Skin epidermis (tissue), 12 donors: ENCODE measurements at regions not wholly inside any gene's neighbourhood (a gene's known extent, or its start where the extent isn't known, plus 50 kb on each side); places are given as distances from the start of the nearest gene placed in this dataset.

ENCODE experiments used
- H3K27ac ChIP-seq, 21 experiments: fragments of 200-600 bp; sonication (generic) in 11 of 21; one replicate each; pipeline ENCODE4 v1.5.0; 2020; ENCODE audit warnings: mild to moderate bottlenecking in 3 of 21, inconsistent platforms in 2 of 21, moderate library complexity in 2 of 21
- H3K4me3 ChIP-seq, 7 experiments: fragments of 200-600 bp; sonication (generic) in 2 of 7; one replicate each; pipeline ENCODE4 v1.5.0; 2020; ENCODE audit warnings: inconsistent platforms in 2 of 7, mild to moderate bottlenecking in 2 of 7, moderate library complexity in 1 of 7

DNA sequence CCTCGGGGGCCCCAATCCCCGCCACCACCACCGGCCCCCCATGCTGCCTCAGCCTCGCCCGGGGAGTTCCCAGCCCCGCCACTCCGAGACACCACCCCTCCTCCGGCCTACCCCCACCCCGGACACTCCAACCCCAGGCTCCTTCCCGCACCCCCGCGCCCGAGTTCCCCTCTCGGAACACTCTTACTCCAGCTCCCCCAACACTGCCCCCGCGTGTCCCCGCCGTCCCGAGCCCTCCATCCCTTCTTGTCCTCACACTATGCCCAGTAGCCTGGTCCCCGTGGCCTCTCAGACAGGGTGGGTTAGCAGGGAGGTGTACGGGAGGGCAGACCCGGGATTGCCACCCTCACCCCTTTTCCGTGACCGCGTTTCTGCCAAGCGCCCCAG, 276.1 kb downstream of the BCOR start:
- Histone ChIP-seq H3K4me3 (peak overlapping the region; percentile 15 to 39 (median 25)), H3K27ac (no peak overlapping the region)

DNA sequence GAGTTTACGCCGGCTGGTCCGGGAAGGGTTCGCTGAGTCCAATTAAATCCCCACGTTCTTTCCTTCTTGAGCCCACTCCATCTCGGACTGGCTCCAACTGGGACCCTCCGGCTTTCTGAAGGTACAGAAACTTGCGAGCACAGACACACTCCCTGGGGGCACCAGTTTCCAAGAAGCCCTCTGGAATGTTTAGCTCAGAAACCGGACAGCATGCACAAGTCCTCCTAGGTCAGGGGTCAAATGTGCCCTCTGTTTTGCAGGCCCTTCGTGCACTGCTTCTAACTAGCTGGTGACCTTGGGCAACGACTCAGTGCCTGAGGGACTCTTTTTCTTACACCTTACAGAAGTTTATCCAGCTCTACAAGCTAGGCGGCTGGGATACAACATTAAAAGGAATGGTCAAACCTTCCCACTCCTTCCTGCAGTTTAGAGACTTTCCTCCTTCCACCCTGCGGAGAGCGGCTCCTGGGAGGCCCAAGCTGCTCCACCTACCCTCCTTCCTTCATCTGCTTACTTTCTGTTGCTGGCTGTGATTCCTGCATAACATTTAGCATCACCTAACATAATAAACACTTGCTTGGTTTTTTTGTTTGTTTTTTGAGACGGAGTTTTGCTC, 275.5 kb downstream of the BCOR start:
- Histone ChIP-seq H3K4me3 (no peak overlapping the region), H3K27ac (no peak overlapping the region)

DNA sequence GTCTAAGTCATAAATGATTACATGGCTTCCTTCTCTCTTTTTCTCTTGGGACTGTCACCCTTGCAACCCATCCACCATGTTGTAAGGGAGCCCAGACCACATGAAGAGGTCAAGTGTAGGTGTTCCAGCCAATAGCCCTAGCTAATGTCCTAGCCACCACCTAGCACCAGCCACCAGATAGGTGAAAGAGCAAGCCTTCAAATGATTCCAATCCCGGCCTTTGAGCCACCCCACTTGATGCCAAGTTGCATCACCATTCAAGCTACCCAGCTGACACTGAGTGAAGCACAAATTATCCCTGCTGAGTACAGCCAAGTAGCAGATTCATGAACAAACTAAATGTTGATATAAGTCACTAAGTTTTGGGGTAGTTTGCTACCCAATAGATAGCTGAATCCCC, 274.3 kb downstream of the BCOR start:
- no peak overlapping the region for H3K4me3 ChIP-seq

DNA sequence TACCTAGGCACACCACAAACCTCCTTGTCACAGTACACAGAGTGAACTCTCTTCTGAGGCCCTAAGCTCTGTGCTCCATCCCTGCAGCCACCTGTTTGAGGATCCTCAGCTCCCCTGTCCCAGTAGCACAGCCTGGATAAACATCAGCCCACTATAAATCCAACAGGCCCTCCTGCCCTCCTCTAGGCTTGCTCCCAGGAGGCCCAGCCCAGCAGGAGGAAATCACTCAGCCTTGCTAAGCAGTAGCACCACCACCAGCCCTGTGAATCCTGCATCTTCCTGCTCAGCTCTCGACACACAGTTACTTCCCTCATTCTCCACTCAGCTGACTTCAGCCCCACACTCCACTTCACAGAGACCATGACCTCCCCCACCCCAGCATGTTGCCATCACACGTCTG, 273.9 kb downstream of the BCOR start:
- Histone ChIP-seq H3K27ac (no peak overlapping the region), H3K4me3 (no peak overlapping the region)

More for the DNA sequence above, 274.3 kb downstream of the BCOR start:
- H3K27ac ChIP-seq, result no peak overlapping the region

DNA sequence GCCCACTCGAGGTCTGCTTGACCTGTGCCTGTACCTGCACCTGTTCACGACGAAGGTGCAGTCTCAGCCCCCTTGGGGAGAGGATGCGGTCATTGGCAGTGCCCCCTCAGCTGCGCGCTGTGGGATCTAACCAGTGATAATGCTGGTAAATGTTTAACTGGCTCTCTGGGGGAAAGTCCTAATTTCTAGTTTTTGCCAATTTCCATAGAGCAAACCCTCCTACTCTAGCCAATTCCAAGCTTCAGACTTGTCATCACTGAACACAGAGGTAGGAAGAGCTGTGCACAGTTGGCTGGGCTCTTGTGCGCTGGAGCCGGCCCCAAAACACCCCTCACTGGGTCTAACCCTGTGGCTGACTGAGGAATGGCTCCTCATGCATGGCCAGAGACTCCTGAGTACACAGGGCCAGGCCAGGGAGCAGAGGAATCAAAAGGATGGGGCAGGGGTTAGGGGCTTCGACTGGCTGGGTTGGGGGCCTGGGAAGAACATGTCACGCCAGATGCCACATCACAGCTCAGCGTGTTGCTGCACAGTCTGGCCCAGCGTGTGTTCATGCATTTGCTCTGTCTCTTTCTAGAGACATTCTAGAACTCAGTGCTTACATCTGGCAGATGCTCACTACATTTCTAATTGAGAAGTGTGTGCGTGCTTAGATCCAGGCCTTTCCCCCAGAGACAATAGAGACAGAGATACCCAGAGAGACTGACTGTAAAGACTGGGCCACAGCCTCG, 270.8 kb downstream of the BCOR start:
- Histone ChIP-seq H3K4me3 (no peak overlapping the region), H3K27ac (no peak overlapping the region)

DNA sequence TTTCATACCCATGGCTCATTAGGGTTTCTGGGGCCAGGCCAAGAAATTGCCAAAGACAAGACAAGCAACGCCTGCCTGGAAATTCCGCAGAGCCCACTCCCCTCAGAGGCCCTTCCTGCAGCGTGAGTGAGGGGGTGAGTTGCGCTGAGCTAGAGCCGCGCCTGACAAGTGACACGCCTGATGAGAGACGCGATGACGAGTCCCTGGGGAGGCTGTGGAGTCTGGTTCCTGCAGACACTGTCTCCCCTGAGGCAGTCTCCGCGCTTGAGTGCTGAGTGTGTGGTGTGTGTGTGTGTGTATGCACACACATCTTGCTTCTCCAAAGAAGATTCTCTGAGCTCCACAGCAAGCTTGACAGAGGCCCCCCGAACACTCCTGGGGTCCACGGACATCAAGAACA, 269.8 kb downstream of the BCOR start:
- no peak overlapping the region for H3K27ac ChIP-seq
- no peak overlapping the region for H3K4me3 ChIP-seq

DNA sequence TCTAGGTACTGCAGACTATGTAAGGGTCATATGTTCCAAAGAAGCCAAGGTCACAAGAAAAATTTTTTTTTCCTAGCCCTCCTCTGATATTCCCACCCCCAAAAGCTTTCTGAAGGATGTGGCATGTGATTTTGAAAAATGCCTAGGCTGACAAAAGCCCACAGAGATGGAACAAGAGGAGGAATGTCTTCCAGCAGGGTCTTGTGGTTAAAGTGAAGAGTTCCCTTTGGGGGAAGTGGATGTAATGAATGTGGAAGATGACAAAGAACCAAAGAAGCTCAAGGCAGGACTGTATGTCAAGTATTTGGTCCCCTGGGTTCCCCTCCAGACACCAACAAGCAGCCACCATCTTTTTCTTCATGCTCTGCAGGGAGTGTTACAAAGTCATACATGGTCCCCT, 268.8 kb downstream of the BCOR start:
- H3K4me3 ChIP-seq, result no peak overlapping the region
- no peak overlapping the region for H3K27ac ChIP-seq

DNA sequence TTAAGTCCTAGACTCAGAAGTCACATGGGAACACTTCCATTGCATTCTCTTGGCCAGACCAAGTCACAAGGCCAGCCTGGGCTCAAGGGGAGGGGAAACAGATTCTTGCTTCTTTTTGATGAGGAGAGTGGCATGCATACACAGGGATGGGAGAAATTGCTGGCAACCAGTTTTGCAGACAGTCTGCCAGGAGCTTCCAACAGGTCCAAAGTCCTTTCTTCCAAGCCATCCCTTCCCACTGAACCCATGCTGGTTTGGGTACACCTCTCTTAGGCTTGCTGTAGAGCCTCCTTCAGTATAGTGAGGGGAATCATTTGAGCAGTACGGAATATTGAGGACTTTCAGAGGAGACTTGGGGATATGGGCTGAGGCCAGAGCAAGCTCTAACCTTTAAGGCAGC, 267.8 kb downstream of the BCOR start:
- no peak overlapping the region for H3K4me3 ChIP-seq
- H3K27ac ChIP-seq, result no peak overlapping the region

DNA sequence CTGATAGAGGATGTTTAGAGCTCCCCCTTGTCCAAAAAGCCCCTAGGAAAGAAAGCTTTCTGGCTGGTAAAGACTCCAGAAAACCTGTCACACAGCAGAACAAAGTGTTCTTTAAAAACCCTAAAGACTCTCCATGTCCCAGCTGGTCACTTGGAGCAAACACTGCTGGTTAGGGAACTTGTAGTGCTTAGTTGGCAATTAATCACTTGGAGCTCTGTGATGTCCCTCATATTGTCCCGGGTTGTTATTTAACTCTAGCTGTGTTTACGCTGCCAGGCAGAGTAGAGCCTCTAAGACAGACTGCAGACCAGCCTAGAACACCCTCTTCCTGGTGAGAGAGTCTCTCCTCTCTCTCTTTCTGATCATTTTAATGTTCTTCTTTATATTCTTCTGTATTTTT, 267.3 kb downstream of the BCOR start:
- no peak overlapping the region for H3K4me3 ChIP-seq
- no peak overlapping the region for H3K27ac ChIP-seq

DNA sequence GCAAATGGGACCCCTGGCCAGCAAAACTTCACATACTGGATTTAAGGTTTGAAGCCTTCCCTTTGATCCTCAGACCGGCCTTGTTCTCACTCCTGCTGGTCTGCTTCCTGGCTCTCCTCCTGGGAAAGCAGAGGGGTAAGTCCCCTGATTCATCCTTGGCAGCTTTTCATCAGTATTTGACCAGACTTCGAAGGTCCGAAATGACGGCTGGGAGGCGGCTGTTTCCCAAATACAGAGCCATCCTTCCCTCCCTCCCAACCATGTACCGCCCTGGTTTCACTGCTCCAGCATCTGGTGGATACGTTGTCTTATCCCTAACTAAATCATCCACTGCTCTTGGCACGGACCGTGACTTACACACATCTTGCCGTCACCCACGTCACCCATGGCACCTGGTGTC, 265.5 kb downstream of the BCOR start:
- Histone ChIP-seq H3K4me3 (no peak overlapping the region), H3K27ac (no peak overlapping the region)

DNA sequence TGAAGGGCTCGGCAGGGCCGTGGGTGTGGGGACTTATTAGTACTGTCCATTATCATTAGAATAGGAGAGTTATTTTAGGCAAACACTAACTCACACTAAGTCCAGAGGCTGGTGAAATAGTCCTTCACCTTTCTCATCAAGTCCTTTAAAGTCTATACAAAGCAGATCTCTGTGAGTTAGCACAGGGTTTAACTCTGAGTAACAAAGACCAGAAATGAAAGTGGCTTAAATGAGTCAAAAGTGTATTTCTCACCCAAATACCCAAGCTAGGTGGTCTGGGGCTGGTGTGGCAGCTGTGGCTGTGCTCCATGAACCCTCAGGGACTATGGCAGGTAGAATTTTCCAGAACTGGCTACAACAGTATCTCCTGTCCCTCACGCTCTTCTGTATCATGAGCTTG, 263.2 kb downstream of the BCOR start:
- H3K4me3 ChIP-seq, result no peak overlapping the region
- H3K27ac ChIP-seq, result no peak overlapping the region

DNA sequence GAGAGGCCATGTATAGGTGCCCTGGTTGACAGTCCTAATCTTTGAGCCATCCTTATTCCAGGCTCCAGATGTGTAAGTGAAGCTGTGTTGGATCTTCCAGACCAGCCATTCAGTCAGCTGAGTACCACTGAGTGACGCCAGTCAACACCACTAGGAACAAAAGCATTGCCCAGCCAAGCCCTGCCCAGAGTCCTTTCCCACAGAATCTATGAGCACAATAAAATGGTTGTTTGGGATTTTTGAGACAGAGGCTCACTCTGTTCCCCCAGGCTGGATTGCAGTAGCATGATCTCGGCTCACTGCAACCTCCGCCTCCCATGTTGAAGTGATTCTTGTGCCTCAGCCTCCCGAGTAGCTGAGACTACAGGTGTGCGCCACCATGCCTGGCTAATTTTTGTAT, 262.5 kb downstream of the BCOR start:
- Histone ChIP-seq H3K4me3 (no peak overlapping the region), H3K27ac (no peak overlapping the region)

DNA sequence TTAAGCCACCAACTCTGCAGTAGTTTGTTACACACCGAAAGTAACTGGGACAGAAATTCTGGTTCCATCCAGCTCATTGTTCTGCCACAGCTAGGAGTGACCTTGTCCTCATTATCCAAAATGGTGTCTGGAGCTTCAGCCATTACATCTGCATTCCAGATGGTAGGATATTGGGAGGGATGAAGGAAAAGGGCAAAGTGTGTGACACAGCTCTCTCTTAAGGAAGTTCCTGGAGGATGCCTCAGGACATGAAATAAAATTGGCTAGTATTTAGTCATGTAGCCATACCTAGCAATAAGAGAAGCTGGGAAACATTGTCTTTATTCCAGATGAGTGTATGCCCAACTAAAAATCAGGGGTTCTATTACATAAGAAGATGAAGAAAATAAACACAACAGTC, 262.0 kb downstream of the BCOR start:
- no peak overlapping the region for H3K27ac ChIP-seq

DNA sequence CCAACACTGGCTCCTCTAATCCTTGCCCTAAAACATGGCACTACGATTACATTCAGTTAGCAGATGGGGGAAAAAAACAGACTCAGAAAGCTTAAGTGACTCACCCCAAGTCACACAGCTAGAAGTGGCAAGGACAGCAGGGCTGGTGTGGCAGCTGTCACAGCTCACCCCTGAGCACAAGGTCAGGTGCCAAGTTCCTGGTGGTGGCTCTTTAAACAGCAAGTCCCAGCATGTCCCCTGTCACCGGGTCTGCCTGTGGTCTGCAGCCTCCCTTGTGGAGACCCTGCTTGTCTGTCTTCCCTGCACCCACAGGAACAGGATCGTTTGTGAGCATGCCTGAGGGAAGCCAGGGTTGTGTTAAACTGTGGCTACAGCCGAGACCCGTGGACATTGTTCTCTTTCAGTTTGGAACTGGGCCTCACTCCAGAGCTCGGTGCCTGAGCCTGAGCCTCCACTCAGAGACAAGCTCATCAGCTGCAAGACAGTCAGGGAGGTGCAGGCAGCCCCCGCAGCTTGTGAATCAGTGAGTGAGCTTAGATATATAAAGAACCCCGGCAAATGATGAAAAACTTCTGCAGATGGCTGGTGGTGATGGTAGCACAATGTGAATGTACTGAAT, 260.8 kb downstream of the BCOR start:
- no peak overlapping the region for H3K4me3 ChIP-seq
- no peak overlapping the region for H3K27ac ChIP-seq

More for the DNA sequence above, 262.0 kb downstream of the BCOR start:
- no peak overlapping the region for H3K4me3 ChIP-seq

DNA sequence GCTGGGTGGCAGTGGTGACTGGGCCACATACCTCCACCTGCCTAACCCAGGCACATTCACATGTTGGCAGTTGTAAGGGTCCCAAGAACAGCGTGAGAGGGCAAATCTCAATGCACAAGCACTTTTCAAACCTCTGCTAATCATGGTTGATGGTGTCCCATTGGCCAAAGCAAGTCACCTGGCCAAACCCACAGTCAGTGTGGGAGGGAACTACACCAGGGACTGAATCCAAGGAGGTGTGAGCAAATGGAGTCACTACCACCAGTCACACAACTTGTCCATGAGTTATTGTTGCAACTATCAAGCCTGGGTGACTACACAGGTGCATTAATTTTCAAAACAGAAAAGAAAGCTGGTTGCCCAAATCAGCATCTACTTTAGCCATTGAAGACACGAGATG, 260.1 kb downstream of the BCOR start:
- H3K27ac ChIP-seq, result no peak overlapping the region
- H3K4me3 ChIP-seq, result no peak overlapping the region

DNA sequence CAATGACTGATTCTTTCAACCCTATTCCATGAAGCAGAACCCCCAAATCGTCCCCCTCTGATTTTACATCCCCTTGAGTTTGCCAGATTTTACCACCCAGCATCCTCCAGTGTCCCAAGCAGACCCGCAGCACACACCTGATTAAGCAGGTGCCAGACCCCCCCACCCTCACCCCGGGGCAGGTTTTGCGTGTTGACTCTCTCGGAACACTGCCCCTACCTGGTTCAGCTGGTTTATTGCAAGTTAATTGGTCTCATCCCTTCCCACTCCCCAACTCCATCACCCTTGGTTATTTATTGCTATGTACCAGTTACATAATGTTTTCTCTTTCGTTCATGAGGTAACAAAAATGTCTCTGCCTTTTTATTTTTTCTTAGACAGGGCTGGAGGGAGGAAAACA, 258.4 kb downstream of the BCOR start:
- Histone ChIP-seq H3K4me3 (no peak overlapping the region), H3K27ac (no peak overlapping the region)

DNA sequence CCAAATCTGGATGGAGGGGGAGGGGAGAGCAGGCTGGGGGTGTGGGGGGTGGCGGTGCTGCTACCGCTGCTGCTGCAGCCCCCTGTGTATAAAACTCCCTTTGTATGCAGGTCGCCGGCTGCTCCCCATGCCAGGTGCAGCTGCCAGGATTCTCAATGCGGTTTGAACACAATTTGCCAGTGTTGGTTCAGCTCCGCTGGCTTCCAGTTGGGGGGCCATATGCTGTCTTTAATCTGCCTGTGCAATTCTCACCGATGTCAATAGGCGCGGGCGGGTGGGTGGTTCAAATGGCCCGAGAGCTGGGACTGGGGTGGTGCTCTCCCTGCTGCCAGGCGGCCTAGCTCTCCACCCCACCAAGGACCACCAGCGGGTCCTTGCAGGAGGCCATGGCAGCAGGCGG, 257.6 kb downstream of the BCOR start:
- Histone ChIP-seq H3K4me3 (no peak overlapping the region), H3K27ac (no peak overlapping the region)

DNA sequence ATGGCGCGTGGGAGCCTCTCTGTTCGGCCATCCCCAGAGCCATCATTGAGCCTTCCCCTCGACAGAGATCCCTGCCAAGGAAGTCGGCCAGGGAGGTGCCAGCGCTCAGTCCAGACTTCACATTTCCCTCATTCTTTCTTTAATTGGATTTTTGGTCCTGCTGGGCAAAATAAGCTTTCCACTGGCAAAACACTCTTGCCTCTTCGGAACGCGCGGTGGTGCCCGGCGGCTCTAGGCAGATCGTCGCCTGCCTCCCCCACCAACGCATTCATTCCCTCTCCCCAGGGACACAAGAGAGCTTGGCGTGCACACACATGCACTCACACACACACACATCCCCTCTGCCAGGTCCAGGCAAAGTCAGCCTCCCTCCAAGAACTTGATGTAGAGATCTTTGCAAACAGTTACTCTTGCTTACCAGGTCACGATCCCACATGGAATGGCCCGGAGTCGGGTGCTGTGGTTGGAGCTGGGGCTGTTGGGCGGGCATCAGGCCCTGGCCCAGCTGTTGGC, 257.1 kb downstream of the BCOR start:
- no peak overlapping the region for H3K4me3 ChIP-seq
- no peak overlapping the region for H3K27ac ChIP-seq

DNA sequence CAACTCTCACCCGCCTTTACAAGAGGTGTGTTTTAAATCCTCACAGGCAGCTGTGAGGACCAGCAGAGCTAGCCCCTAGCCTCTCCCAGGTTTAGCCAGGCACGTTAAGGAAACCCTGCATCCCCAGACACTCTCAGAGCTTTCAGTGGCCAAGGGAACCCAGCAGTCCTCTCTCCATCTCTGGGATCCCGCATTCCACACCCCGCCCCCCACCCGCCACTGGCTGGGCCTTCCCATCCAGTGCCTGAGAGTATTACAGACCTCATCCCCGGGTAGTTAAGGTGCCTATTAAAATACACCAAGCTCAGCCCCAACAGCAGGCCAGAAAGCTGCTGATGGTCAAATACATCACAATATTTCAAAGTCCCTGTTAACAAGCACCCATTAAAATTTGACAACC, 256.2 kb downstream of the BCOR start:
- Histone ChIP-seq H3K27ac (no peak overlapping the region), H3K4me3 (no peak overlapping the region)

DNA sequence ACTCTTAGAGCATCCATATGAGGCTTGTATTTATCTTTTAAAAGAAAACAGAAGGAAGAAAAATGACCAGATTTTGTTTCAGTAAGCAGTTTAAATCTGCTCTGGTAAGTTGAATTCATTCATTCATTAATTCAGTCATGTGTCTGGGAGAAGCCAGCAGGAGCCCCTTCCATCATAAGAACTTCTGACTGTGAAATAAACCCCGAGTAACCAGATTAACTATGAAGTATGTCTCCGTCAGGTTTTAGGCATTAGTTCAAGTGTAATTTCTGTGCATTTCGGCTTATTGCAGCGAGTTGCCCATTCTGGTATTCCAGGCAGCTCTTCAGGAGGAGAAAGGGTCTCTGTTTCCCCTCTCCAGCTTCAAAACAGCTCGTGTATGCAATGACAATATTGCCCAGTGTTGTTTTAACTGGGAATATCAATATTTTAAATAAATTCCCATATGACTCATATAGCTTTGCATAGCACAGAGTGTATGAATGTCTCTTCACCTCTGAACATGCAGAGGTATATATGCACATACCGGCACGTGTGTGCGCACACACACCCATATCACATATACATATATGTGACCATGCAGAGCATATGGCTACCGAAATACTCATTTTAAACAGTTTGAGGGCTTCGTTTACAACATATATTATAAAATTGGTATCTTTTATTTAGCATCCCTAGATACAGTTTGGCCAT, 255.3 kb downstream of the BCOR start:
- no peak overlapping the region for H3K4me3 ChIP-seq
- no peak overlapping the region for H3K27ac ChIP-seq

DNA sequence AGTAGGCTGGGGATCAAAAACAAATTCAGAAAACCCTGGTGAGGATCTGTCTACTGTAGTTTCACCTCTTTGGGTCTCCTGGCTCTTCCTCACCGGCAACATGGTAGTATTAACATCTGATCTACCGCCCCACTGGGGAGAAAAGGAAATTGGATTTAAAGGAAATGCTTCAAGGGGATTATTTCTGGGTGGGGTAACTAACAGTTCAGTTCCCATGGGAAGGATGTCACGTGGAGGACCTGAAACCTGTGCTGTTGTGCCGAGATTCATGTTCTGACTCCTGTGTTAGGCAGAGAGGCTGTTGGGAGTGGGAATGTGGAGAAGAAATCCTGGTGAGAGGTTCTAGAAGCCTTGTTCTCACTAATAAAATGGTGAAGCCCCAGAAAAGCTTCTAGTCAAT, 254.4 kb downstream of the BCOR start:
- Histone ChIP-seq H3K4me3 (no peak overlapping the region), H3K27ac (no peak overlapping the region)
